GM12873 (cell line): ENCODE measurements at regions not wholly inside any gene's neighbourhood (a gene's known extent, or its start where the extent isn't known, plus 50 kb on each side); places are given as distances from the start of the nearest gene placed in this dataset.

ENCODE experiments used
- CTCF ChIP-seq: IDR thresholded peaks from 2 replicates; pipeline ENCODE4 v1.5.1; 2012; ENCODE audit warnings: low read depth, mild to moderate bottlenecking, moderate library complexity, low read length, control low read depth; ENCODE audit not compliant: insufficient read depth; ENCODE audit errors: missing control alignments

GRCh38 chr5:129821477-129822131, 73.7 kb downstream of the MINAR2 start:
- no peak for TF ChIP-seq CTCF

DNA sequence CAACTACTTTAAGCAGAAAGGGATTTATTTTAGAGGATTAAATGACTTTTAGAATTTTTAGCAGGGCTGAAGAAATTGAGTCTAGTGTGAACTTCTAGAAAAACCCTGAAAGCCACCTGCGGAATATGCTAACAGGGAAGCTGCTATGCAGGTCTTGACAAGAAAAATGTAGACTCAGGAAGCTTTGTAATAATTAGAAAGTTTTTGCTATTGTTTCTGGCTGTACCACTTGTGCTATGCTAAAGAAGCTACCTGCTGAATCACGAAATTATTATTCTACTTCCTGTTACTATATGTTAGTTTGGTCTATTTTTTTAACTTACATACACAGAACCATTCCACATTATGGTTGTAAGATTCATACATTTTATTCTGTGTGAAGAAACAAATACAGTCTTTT, 74.0 kb upstream of the CHSY3 start:
- no peak for TF ChIP-seq CTCF

GRCh38 chr5:129836321-129836720, 67.9 kb upstream of the CHSY3 start:
- TF ChIP-seq CTCF, result no peak

DNA sequence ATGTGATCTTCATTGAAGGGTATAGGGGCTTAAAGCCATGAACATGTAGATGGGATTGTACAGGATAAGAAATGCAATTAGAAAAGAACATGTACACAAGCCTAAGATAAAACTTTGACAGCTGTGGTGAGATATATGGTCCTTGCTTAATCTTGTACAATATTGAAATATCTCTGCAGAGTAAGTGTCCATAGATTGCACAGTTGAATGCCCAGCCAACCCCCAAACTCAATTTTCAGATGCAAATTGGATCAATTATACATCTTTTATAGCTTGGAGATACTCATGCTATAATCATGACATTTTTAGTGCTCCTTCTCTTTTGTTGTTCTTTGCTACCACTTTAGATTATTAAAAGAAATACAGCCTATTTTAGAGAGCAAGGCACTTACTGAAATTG, 59.5 kb upstream of the CHSY3 start:
- no peak for TF ChIP-seq CTCF

GRCh38 chr5:129852747-129853352, 51.4 kb upstream of the CHSY3 start:
- TF ChIP-seq CTCF, result peak; percentile 90

GRCh38 chr5:129853588-129853987, 50.7 kb upstream of the CHSY3 start:
- no peak for TF ChIP-seq CTCF
